KMS-11 (cell line): ENCODE measurements at regions not wholly inside any gene's neighbourhood (a gene's known extent, or its start where the extent isn't known, plus 50 kb on each side); places are given as distances from the start of the nearest gene placed in this dataset.

ENCODE experiments used
- H2AFZ ChIP-seq: fragments of 200-600 bp; sonication (generic); 2 replicates; pipeline ENCODE4 v1.6.1; 2016; ENCODE audit warnings: antibody characterized with exemption, mixed run types, low read depth
- H3K27ac ChIP-seq: fragments of 200-600 bp; sonication (generic); 2 replicates; pipeline ENCODE4 v1.6.1; 2016; ENCODE audit warnings: mild to moderate bottlenecking, mixed run types
- H3K27me3 ChIP-seq: fragments of 200-600 bp; sonication (generic); 2 replicates; pipeline ENCODE4 v1.6.1; 2017; ENCODE audit warnings: mild to moderate bottlenecking, low read depth, mixed run types, moderate library complexity; ENCODE audit not compliant: insufficient read depth
- H3K36me3 ChIP-seq: fragments of 200-600 bp; sonication (generic); 2 replicates; pipeline ENCODE4 v1.6.1; 2017; ENCODE audit warnings: mild to moderate bottlenecking, mixed run types; ENCODE audit not compliant: insufficient read depth
- H3K4me1 ChIP-seq: fragments of 200-600 bp; sonication (generic); 2 replicates; pipeline ENCODE4 v1.6.1; 2016; ENCODE audit warnings: mild to moderate bottlenecking, low read depth, mixed run types; ENCODE audit not compliant: poor library complexity, severe bottlenecking
- H3K4me2 ChIP-seq: fragments of 200-600 bp; sonication (generic); 2 replicates; pipeline ENCODE4 v1.7.0; 2016; ENCODE audit warnings: mild to moderate bottlenecking, mixed run types
- H3K4me3 ChIP-seq: fragments of 200-600 bp; sonication (generic); IDR thresholded peaks from 2 replicates; pipeline ENCODE4 v1.6.1; 2017; ENCODE audit warnings: low read depth, low read length, mixed read lengths; ENCODE audit not compliant: insufficient read depth
- H3K79me2 ChIP-seq: fragments of 200-600 bp; sonication (generic); 2 replicates; pipeline ENCODE4 v1.6.1; 2016; ENCODE audit warnings: low read depth, mixed run types; ENCODE audit not compliant: insufficient read depth
- H3K9ac ChIP-seq: fragments of 200-600 bp; sonication (generic); 2 replicates; pipeline ENCODE4 v1.6.1; 2016; ENCODE audit warnings: mild to moderate bottlenecking, mixed run types
- H4K20me1 ChIP-seq: fragments of 200-600 bp; sonication (generic); 2 replicates; pipeline ENCODE4 v1.6.1; 2016; ENCODE audit warnings: mild to moderate bottlenecking, mixed run types; ENCODE audit not compliant: insufficient read depth
- CTCF ChIP-seq: fragments of 200-600 bp; sonication (generic); conservative IDR thresholded peaks from 2 replicates; pipeline ENCODE4 v1.6.1; 2017; ENCODE audit warnings: low read depth, mild to moderate bottlenecking, antibody characterized with exemption, low read length, moderate library complexity, mixed read lengths

DNA sequence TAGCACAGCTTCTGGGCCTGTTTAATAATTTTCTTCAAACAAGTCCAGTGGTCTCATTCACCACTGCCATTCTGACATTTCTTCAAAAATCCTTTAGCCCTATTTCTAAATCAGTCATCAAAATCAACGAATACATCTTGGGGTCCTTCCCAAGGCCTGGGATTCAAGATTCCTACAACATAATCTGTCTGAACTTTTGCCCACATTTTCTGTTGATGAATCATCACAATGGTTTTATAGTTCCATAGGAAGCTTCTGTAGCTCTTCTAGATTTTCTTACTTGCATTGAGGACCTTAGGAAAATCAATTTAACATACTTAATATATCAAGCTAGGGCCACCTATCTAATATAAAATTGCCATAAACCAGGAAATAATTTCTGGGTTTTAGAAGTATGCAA, 811.8 kb upstream of the ACVR2A start:
- Histone ChIP-seq H3K27me3 (no peaks in the 10 kb centered on the region), H3K9ac (no peak overlapping the region), H3K27ac (no peak overlapping the region), H3K36me3 (no peaks in the 10 kb centered on the region), H2AFZ (no peak overlapping the region), H4K20me1 (no peaks in the 10 kb centered on the region), H3K79me2 (no peaks in the 10 kb centered on the region), H3K4me2 (no peak overlapping the region), H3K4me1 (no peaks in the 10 kb centered on the region), H3K4me3 (no peak overlapping the region)
- TF ChIP-seq CTCF = no peak

- Histone ChIP-seq H3K27ac (no peak overlapping the region), H3K79me2 (no peaks in the 10 kb centered on the region), H3K9ac (no peak overlapping the region), H3K4me3 (no peak overlapping the region), H3K4me1 (no peaks in the 10 kb centered on the region), H2AFZ (no peak overlapping the region), H3K36me3 (no peaks in the 10 kb centered on the region), H3K27me3 (no peaks in the 10 kb centered on the region), H4K20me1 (no peaks in the 10 kb centered on the region), H3K4me2 (no peak overlapping the region)
- no peak for TF ChIP-seq CTCF
Measured at GRCh38 chr2:147031897-147032296, 812.9 kb upstream of the ACVR2A start.

GRCh38 chr2:147030966-147031720, 813.7 kb upstream of the ACVR2A start:
- no peak overlapping the region for H3K4me3 ChIP-seq
- TF ChIP-seq CTCF = no peak
- H3K9ac ChIP-seq = no peak overlapping the region

DNA sequence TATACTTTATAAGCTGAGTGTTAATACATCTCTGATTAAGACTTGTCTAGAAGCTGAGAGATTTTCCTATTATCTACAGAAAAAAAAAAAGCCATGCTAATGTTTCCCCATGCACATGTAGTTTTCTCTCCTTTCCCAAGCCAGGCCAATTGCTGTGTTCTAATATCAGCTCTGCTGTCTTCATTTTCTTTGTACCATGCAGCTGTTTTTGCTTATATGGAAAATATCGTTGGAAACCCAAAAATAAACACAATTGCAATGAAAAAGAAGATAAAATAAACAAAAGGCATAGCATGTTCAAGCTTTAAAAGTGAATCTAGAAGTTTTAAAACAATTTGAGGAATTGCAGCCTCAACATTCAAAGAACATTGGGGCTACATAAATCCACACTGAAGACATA, 817.4 kb upstream of the ACVR2A start:
- H3K36me3 ChIP-seq = no peaks in the 10 kb centered on the region
- H3K27ac ChIP-seq = no peak overlapping the region
- H3K4me2 ChIP-seq = no peak overlapping the region
- H3K9ac ChIP-seq = no peak overlapping the region
- no peaks in the 10 kb centered on the region for H3K27me3 ChIP-seq
- H2AFZ ChIP-seq = no peak overlapping the region
- H4K20me1 ChIP-seq = no peaks in the 10 kb centered on the region
- no peaks in the 10 kb centered on the region for H3K4me1 ChIP-seq
- no peaks in the 10 kb centered on the region for H3K79me2 ChIP-seq
- TF ChIP-seq CTCF = no peak
- no peak overlapping the region for H3K4me3 ChIP-seq

More at GRCh38 chr2:147030966-147031720, 813.7 kb upstream of the ACVR2A start:
- no peaks in the 10 kb centered on the region for H3K4me1 ChIP-seq
- no peaks in the 10 kb centered on the region for H3K36me3 ChIP-seq
- no peaks in the 10 kb centered on the region for H3K27me3 ChIP-seq
- no peak overlapping the region for H3K27ac ChIP-seq
- H3K79me2 ChIP-seq = no peaks in the 10 kb centered on the region
- H2AFZ ChIP-seq = no peak overlapping the region
- H4K20me1 ChIP-seq = no peaks in the 10 kb centered on the region
- no peak overlapping the region for H3K4me2 ChIP-seq
